Inflammatory macrophage treated with lipopolysaccharide for 4 hours (primary cell): ENCODE measurements at regions not wholly inside any gene's neighbourhood (a gene's known extent, or its start where the extent isn't known, plus 50 kb on each side); places are given as distances from the start of the nearest gene placed in this dataset.

Experiments used
- DNase-seq: peaks from one replicate; pipeline ENCODE4 v3.0.0-alpha.2; 2020

DNA sequence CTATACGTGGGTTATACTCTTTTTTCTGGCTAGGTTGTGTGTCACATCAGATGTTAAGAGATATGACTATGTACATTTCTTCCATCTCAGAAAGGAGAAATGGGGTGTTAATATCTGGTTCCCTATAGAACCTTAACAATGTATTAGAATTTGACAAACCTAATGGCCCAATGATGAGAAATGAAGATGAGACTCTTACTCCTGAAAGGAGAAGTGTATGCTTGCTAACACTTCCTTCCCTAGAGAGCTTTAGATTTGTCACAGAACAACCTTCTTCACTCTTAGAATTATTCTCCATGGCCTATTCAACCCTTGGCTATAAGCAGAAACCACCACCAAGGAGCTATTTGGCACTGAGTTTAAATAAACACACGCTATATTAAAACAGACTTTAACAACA is 839.6 kb downstream of the GALC start:
- no peak for DNase-seq

- DNase-seq = no peak
Measured at GRCh38 chr14:87152693-87153092, 840.3 kb downstream of the GALC start.

GRCh38 chr14:87149583-87150354 is 843.2 kb downstream of the GALC start:
- no peak for DNase-seq

- no peak for DNase-seq
Measured at GRCh38 chr14:87148655-87149054, 844.3 kb downstream of the GALC start.

DNA sequence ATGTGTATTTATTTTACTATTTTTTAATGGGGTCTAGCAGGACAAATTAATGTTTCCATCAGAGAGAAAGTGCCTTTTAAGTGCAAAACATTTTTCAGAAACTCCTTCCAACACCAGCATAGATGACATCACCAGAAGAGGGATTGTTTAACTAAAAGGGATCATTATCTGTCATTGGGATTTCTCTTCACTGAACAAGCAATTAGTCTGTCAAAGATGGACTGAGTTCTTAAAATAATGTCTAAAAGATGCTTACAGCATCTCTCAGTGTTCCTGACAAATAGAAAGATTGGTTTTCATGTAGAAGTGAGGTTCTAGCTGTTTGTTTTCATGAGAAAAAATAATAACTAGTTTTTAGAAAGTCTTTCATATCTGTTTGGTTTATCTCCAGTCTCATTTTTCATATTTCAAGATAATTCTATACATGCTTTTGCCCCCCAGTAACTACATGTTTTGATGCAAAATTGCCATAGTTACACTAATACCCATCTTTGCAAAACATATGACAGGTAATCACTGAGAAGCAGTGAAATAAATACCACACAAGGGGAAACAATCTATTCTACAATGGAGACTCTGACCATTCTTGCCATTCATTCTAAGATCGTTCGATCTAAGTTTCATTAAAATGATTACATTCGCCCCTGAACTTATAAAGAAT is 850.3 kb downstream of the GALC start:
- no peak for DNase-seq

- no peak for DNase-seq
Measured at GRCh38 chr14:87141801-87142200, 851.2 kb downstream of the GALC start.

- no peak for DNase-seq
Measured at GRCh38 chr14:87139299-87139698, 853.7 kb downstream of the GALC start.

- DNase-seq = no peak
Measured at GRCh38 chr14:87133073-87133801, 859.7 kb downstream of the GALC start.

DNA sequence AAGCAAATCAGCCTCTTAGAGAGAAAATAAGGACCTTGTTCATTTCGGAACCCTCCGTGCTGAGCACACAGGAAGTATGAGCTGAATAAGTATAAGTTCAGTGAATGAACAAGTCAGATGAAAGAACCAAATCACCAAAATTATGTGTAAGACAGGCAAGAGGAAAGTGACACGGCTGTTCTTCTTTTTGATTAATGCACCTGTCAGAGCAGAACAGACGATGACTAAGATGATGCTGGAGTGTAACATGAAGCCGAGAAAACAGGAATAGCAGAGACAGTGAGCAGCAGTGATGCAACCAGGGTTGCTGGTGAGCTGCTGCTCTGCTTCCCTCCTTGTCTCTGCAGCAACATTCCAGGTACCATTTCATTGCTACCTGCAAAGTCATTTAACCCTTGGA is 861.1 kb downstream of the GALC start:
- DNase-seq = no peak

DNA sequence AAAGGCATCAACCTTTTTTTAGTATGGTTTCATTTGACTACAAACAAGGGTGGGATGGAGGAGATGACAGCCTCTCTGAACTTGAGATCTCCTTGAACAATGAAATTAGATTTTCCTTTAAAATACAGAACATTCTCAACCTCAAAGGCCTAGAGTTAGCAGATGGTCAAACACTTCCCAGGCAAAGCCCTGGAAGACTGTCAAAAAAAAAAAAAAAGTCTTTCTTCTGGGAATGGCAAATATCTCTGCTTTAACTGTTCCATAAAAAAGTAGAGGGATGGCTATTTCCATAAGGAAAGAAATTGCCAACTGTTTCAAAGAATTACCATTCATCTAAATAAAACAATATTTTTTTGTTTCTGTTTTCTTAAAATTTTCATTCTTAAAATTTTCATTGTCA is 870.8 kb downstream of the GALC start:
- DNase-seq = no peak

DNA sequence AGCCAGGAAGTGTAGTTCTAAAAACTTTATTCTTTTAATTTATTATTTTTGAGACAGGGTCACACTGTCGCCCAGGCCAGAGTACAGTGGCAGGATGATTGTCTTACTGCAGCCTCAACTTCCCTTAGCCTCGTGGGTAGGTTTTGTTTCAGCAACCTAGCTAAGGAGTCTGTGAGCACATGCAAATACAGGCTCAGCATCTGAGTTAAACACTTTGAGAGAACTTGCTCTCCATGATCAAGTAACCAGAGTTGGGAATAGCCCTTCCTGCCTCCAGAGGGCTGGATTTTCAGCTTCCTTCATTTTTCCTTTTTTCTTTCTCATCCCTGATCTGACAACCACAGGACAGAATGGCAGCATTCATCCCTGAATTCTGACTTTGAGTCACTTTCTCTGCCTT is 871.3 kb downstream of the GALC start:
- no peak for DNase-seq

- no peak for DNase-seq
Measured at GRCh38 chr14:87115234-87115633, 877.7 kb downstream of the GALC start.

DNA sequence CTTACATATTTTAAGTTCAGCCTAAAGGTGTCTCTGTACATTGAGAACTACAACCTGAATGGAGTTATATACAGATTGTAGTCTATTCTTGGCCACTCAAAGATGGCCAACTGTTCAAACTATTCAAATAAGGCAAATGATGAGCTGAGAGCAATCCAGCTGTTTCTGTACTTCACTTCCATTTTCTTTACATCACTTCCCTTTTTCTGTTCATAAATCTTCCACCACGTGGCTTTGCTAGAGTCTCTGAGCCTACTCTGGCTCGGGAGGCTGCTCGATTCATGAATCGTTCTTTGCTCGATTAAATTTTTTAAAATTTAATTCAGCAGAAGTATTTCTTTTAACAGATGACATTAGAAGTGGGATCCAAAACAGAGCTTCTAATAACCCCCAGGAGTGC is 879.7 kb downstream of the GALC start:
- no peak for DNase-seq

DNA sequence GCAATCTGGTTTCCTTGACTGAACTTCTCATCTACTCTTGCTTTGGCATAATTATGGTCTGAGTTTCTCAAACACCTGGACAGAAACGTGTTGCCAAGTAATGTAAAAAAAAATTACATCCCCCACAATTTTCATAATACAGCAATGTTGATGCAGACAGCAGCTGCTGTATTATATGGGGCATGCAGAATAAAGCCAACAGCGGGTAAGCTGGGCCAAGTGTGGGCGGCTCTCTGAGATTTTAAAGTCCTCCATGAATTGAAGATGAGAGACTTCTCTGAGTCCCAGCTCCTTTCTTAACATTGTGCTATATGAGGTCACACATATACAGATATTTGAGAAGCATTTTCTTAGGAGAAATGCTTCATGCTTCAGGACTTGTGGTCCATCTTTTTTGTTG is 881.2 kb downstream of the GALC start:
- no peak for DNase-seq

DNA sequence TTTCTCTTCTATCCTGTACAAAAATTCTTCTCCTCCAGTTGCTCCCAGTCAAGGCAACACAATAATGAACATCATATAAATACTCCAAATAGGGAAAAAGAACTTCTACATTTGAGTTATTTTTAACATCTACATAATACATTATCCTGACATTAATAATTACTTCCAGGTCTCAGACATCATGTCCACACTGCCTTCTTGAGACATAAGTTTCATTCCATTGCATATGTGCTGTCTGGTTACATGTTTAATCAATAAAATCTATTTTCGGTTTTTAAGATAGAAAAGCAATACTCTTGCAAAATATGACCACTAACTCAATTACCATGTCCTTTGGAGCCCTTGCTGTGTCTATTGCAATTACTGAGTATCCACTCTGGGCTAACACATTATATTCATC is 881.9 kb downstream of the GALC start:
- DNase-seq = no peak

DNA sequence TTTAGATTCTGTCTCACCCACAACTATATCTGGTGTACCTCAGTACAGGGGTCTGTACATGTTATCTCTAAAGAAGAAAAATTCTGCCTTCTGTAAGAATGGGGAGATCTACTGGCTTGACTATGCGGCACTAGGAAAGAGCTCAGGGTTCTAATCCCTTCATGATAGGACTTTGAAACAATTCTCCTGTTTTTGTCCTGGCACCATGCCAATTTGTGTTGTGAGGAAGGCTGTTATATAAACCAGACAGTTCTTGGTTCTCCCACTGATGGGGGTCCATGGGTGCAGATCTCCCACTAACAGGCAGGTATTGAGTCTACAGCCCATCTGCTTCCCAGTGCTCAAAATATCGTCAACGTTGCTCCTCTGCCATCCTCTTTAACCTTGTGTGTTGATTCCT is 883.7 kb downstream of the GALC start:
- no peak for DNase-seq

DNA sequence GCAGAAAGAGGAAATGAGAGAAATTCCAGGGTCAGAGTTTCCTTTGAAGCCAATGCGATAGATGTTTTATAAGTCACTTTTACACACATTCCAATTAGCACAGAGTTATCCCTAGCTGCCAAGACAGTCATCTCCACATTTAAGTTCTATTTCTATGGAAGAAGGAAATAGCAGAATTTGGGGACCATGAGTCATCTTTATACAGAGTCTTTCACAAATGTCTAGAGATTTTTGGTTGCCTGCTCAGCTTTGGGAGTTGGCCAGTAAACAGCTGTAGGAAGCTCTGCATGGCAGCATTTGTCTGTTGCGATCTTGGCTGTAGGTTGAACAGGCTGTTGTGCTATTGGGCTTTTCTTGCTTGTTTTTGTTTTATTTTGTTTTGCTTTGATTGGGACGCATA is 884.3 kb downstream of the GALC start:
- DNase-seq = no peak

- no peak for DNase-seq
Measured at GRCh38 chr14:87102811-87103378, 890.1 kb downstream of the GALC start.

GRCh38 chr14:87097015-87097414 is 896.0 kb downstream of the GALC start:
- DNase-seq = no peak

DNA sequence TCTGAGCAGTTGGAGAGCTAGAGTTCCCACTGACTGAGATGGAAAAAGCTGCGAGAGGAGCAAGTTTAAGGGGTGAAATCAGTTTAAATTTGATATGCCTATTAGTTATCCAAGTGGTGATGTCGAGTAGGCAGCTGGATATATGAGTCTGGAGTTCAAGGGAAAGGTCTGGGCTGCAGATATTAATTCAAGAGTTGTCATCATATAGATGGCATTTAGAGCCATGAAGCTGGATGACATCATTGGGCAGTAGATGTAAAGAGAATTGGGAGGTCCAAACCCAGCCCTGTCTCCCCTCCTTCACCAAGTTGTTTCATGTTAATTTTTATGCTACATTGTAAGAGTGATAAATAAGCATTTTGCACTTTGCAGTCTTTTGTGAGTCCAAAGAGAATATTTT is 898.1 kb downstream of the GALC start:
- DNase-seq = no peak

GRCh38 chr14:87088588-87088987 is 904.4 kb downstream of the GALC start:
- DNase-seq = no peak

DNA sequence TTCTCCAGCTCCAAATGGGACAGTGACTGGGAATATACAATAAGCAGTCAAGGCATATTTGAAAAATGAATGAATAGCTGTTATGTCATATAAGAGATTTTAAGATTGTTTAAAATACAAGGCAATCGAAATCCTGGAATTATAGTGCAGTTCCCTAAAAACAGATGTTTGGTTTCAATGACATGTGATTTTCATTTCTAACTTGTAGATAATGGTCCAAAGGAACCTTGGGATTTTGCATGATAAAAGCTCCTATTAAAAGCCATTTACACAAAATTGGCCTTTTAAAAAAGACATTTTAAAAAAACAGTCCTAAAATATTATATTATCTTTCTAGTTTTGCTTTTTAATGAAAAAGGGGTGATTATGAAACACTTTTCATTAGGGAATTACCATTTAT is 905.1 kb downstream of the GALC start:
- no peak for DNase-seq

DNA sequence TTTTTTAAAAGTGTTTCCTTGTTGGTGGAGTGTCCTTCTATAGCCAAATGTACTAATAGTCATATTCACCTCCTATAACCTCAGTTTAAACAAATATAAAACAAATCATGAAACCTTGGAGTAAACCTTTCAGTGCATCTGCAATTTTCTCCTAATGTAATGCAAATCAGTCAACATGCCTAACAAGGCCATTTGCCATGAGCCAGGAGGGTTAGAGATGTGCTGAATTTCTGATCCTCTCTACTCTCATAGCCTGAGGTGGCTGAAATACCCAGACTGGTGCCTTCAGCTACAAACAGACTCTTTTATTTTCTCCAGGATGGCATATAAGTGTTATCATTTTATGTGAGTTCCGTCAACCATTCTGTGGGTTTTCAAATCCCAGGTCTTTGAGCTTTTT is 908.1 kb downstream of the GALC start:
- no peak for DNase-seq

DNA sequence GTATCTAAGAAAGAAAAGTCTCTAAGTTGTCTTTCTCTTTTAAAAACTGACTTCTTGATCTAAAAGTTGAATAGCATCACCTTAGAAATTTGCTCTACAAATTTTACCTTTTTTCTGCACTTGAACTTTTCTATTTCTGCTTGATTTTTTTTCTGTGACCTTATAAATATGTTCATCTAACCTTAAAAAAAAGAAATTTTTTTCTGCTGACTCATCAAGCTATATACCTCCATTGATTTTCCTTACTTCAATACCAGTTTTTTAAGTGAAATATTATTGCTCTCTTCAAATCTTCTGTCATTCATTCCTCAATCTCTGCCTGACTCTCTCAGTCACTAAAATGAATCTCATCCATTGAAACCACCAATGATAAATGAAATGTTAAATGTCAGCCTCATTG is 910.1 kb downstream of the GALC start:
- DNase-seq = no peak
